ENCODE measurements at regions not wholly inside any gene's neighbourhood (a gene's known extent, or its start where the extent isn't known, plus 50 kb on each side); places are given as distances from the start of the nearest gene placed in this dataset.

GRCh38 chr5:124639095-124639665 lies 107.3 kb downstream of the ZNF608 start:
- BruUV-seq (replicated peaks) = no TSS peak

More at GRCh38 chr5:124639095-124639665, 107.3 kb downstream of the ZNF608 start:
- intact Hi-C loops (cut with micrococcal nuclease) (no loop called here), in situ Hi-C loops (cut with MboI) (no loop called here)
- H3K9ac ChIP-seq (ENCODE audit: insufficient read depth in 1 of 2, low read depth in 2 of 2, low read length in 2 of 2) = no peak overlapping the region
- no peak for FAIRE-seq
- no peak overlapping the region for H3K4me3 ChIP-seq
- no peaks in the 10 kb centered on the region for H3K9me3 ChIP-seq (replicated peaks; ENCODE audit: control insufficient read depth, insufficient read depth, low read depth, low read length)
- H4K20me1 ChIP-seq (replicated peaks; ENCODE audit: control insufficient read depth, insufficient read depth, low read length) = no peaks in the 10 kb centered on the region
- CTCF ChIA-PET (ENCODE audit: low intra/inter-chr PET ratio) = no interaction called here
- H3K79me2 ChIP-seq (ENCODE audit: control insufficient read depth, insufficient read depth, low read length) = no peaks in the 10 kb centered on the region
- no peaks in the 10 kb centered on the region for H3K9me1 ChIP-seq (ENCODE audit: control insufficient read depth, insufficient read depth, low read length)
- POLR2A ChIA-PET = interaction anchor here (0.8 kb wide), 1 partner anchor 12 kb away, joined by 3 read pairs; no protein-coding TSS in a partner anchor
- no peak for DNase-seq (ENCODE audit: extremely low read depth in 1 of 4, low spot score in 3 of 4)
- no peaks in the 10 kb centered on the region for H3K36me3 ChIP-seq (ENCODE audit: control insufficient read depth, insufficient read depth, low read length)
- 78% methylated on average over 4 of the region's 4 CpGs for WGBS (ENCODE audit: insufficient coverage, low coverage, missing lambda C conversion rate)
- peaks cover 0 to 3% of the 10 kb centered on the region in 2 experiments; a peak in 1 of 5 replicates for H3K4me1 ChIP-seq (replicated peaks in 1 of 2; ENCODE audit: control insufficient read depth in 2 of 2, insufficient read depth in 2 of 2, low read length in 2 of 2)
- ATAC-seq = no peak
- H3K4me2 ChIP-seq (ENCODE audit: insufficient read depth, low read length) = no peak overlapping the region
- TF ChIP-seq MED1 (CRISPR knock-in tag; IDR thresholded peaks at IDR 0.05; ENCODE audit: borderline replicate concordance) = no peak
- no peak for TF ChIP-seq KLF16 (IDR thresholded peaks at IDR 0.05)
- no peak for TF ChIP-seq NR1H2 (CRISPR knock-in tag; IDR thresholded peaks at IDR 0.05)
- no peak for TF ChIP-seq ARHGAP35 (IDR thresholded peaks at IDR 0.05; ENCODE audit: partially characterized antibody)
- TF ChIP-seq SMAD4 (CRISPR knock-in tag; conservative IDR thresholded peaks at IDR 0.05) = no peak
- no peak for TF ChIP-seq SMAD2 (IDR thresholded peaks at IDR 0.05; ENCODE audit: low read depth, low read length)
- no peak for TF ChIP-seq ZBTB2 (IDR thresholded peaks at IDR 0.05)
- H3K27ac ChIP-seq (ENCODE audit: extremely low read depth, low read depth, low read length) = no peak overlapping the region
- H2AFZ ChIP-seq (ENCODE audit: low read depth, low read length) = no peak overlapping the region
- no peaks in the 10 kb centered on the region for H3K27me3 ChIP-seq (ENCODE audit: control insufficient read depth in 2 of 2, insufficient read depth in 2 of 2, low read length in 2 of 2)

Measured in K562 (cell line).